ENCODE measurements at regions not wholly inside any gene's neighbourhood (a gene's known extent, or its start where the extent isn't known, plus 50 kb on each side); places are given as distances from the start of the nearest gene placed in this dataset.

DNA sequence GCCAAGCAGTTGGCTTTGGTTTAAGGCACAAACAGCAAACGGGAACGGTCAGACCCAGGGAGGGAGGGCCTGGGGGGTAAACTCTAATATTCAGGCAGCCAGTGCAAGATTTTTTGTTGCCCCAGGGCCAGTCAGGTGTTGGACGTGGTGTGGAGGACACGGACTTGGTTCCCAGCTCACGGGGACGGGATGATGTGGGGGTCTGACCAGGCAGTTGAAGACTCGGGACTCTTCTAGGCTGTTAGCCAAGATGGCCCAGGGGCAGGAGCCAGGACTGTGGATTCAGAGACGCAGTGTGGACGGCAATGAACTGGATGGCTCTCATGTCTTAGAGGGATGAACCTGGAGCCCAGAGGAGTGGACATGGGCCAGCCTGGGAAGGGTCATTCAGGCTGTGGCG, 169.2 kb downstream of the C9orf50 start:
- TF ChIP-seq, protein P1, sequence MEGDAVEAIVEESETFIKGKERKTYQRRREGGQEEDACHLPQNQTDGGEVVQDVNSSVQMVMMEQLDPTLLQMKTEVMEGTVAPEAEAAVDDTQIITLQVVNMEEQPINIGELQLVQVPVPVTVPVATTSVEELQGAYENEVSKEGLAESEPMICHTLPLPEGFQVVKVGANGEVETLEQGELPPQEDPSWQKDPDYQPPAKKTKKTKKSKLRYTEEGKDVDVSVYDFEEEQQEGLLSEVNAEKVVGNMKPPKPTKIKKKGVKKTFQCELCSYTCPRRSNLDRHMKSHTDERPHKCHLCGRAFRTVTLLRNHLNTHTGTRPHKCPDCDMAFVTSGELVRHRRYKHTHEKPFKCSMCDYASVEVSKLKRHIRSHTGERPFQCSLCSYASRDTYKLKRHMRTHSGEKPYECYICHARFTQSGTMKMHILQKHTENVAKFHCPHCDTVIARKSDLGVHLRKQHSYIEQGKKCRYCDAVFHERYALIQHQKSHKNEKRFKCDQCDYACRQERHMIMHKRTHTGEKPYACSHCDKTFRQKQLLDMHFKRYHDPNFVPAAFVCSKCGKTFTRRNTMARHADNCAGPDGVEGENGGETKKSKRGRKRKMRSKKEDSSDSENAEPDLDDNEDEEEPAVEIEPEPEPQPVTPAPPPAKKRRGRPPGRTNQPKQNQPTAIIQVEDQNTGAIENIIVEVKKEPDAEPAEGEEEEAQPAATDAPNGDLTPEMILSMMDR (IDR thresholded peaks at IDR 0.05), result no peak
- TF ChIP-seq POLR2A (IDR thresholded peaks at IDR 0.05), result no peak
